Stomach (tissue), 8 donors: ENCODE measurements at regions not wholly inside any gene's neighbourhood (a gene's known extent, or its start where the extent isn't known, plus 50 kb on each side); places are given as distances from the start of the nearest gene placed in this dataset.
"Not testable (repeated sequence)": the region's sequence is repeated elsewhere in the genome, so short reads cannot be mapped to it uniquely, and the experiment has no call there.

Source experiments
- DNase-seq, 2 donors: peaks; one replicate each; pipeline versions ENCODE4 v3.0.0 to v3.0.0-alpha.2; 2013 to 2019
- H3K27ac ChIP-seq, 5 donors: fragments of 200-600 bp in 4 of 5; sonication (generic) in 4 of 5; one replicate each; pipeline ENCODE4 v1.5.1; 2013 to 2019; ENCODE audit warnings: mild to moderate bottlenecking in 1 of 5, moderate library complexity in 1 of 5
- H3K27me3 ChIP-seq, 3 donors: fragments of 200-600 bp; sonication (generic); one replicate each; pipeline ENCODE4 v1.5.1; 2017 to 2019; ENCODE audit warnings: mixed run types in 1 of 3
- H3K36me3 ChIP-seq, 4 donors: fragments of 200-600 bp; sonication (generic); 1 replicate in 3 of 4; 2 replicates in 1 of 4; pipeline ENCODE4 v1.5.1; 2016 to 2019
- H3K4me1 ChIP-seq, 4 donors: fragments of 200-600 bp; sonication (generic); one replicate each; pipeline ENCODE4 v1.5.1; 2016 to 2019
- H3K4me3 ChIP-seq, 4 donors: fragments of 200-600 bp; sonication (generic) in 3 of 4; one replicate each; pipeline ENCODE4 v1.5.1; 2016 to 2019; ENCODE audit warnings: mild to moderate bottlenecking in 1 of 4
- H3K9me3 ChIP-seq, 4 donors: fragments of 200-600 bp; sonication (generic); one replicate each; pipeline ENCODE4 v1.5.1; 2016 to 2019
- CTCF ChIP-seq, 7 experiments: fragments of 450-650 bp in 4 of 7; fragments of 200-600 bp in 3 of 7; sonication (generic) in 3 of 7; IDR thresholded peaks; one replicate each; pipeline ENCODE4 v1.5.1; 2016 to 2019; ENCODE audit warnings: antibody characterized with exemption in 7 of 7, control low read depth in 2 of 7, mild to moderate bottlenecking in 1 of 7
- EP300 ChIP-seq: sonication (generic); formaldehyde crosslinking; IDR thresholded peaks from one replicate; pipeline ENCODE4 v1.6.1; 2017; ENCODE audit warnings: antibody characterized with exemption
- POLR2A ChIP-seq, 4 donors: fragments of 450-650 bp; IDR thresholded peaks; one replicate each; pipeline ENCODE4 v1.6.1; 2016; ENCODE audit warnings: antibody characterized with exemption in 4 of 4, control low read depth in 2 of 4, mild to moderate bottlenecking in 1 of 4, moderate library complexity in 1 of 4
- POLR2AphosphoS5 ChIP-seq, 3 donors: sonication (generic); formaldehyde crosslinking; IDR thresholded peaks; one replicate each; pipeline ENCODE4 v1.6.1; 2016; ENCODE audit warnings: antibody characterized with exemption in 3 of 3
- WGBS, 5 donors: extraction: QIAGEN DNeasy Blood & Tissue Kit in 3 of 5; methylation state at CpG; one replicate each; pipeline versions ENCODE4 v1.1.5 to v1.1.7; 2013 to 2018; 5-methylcytosine and 5-hydroxymethylcytosine counted together
- intact Hi-C: fragments of 100-400 bp; cut with DNase I; formaldehyde crosslinking; loops from one replicate; pipeline ENCODE4 v1.15.1; 2023; ENCODE audit warnings: low total_unique reads
- donor health status: healthy with polysubstance abuse.
- donor health status: Bipolar disorder and iron deficiency.
- donor health status: healthy.

GRCh38 chr21:10430005-10430404 lies 91.4 kb upstream of the TPTE start:
- WGBS, 5 donors: 38 to 65% (median 54%) methylated on average over 1 of the region's 1 CpG
- H3K4me3 ChIP-seq: no peak overlapping the region
- peaks cover 15 to 52% (median 46%) of the 10 kb centered on the region in 4 donors for H3K9me3 ChIP-seq
- intact Hi-C loops: no loop called here
- no peaks in the 10 kb centered on the region for H3K4me1 ChIP-seq
- H3K36me3 ChIP-seq: no peaks in the 10 kb centered on the region
- H3K27me3 ChIP-seq: peaks cover 0 to 7% (median 0%) of the 10 kb centered on the region in 3 donors
- TF ChIP-seq EP300: no peak
- TF ChIP-seq POLR2AphosphoS5 (IDR thresholded peaks at IDR 0.05): no peak
- TF ChIP-seq POLR2A (IDR thresholded peaks at IDR 0.05): no peak
- TF ChIP-seq CTCF (IDR thresholded peaks at IDR 0.05): no peak
- no peak for DNase-seq
- H3K27ac ChIP-seq: no peak overlapping the region

GRCh38 chr21:10431995-10432394 lies 89.4 kb upstream of the TPTE start:
- H3K4me3 ChIP-seq, DNase-seq, H3K27me3 ChIP-seq, H3K4me1 ChIP-seq, H3K27ac ChIP-seq, intact Hi-C loops, H3K36me3 ChIP-seq: not testable (repeated sequence)
- TF ChIP-seq CTCF (IDR thresholded peaks at IDR 0.05): peak in 1 of 7 experiments; percentile 47
- H3K9me3 ChIP-seq: peaks cover 15 to 54% (median 48%) of the 10 kb centered on the region in 4 donors
- 57 to 65% (median 62%) methylated on average over 6 of the region's 6 CpGs for WGBS, 5 donors

GRCh38 chr21:10432456-10432855 lies 88.9 kb upstream of the TPTE start:
- H3K4me1 ChIP-seq, H3K4me3 ChIP-seq, DNase-seq, H3K36me3 ChIP-seq, H3K27me3 ChIP-seq, H3K27ac ChIP-seq, intact Hi-C loops: not testable (repeated sequence)
- peaks cover 15 to 54% (median 48%) of the 10 kb centered on the region in 4 donors for H3K9me3 ChIP-seq

GRCh38 chr21:10437977-10438376 lies 83.4 kb upstream of the TPTE start:
- peaks cover 7 to 60% (median 47%) of the 10 kb centered on the region in 4 donors for H3K9me3 ChIP-seq
- H3K4me3 ChIP-seq, H3K27me3 ChIP-seq, DNase-seq, H3K27ac ChIP-seq, H3K4me1 ChIP-seq, intact Hi-C loops, H3K36me3 ChIP-seq: not testable (repeated sequence)
- 47 to 61% (median 49%) methylated on average over 4 of the region's 4 CpGs for WGBS, 5 donors

- H3K36me3 ChIP-seq, H3K27me3 ChIP-seq, H3K4me1 ChIP-seq, H3K27ac ChIP-seq, DNase-seq, intact Hi-C loops, H3K4me3 ChIP-seq: not testable (repeated sequence)
- WGBS, 5 donors: 80 to 88% (median 87%) methylated on average over 2 of the region's 2 CpGs
- H3K9me3 ChIP-seq: peaks cover 4 to 54% (median 45%) of the 10 kb centered on the region in 4 donors
Observed at GRCh38 chr21:10440639-10441038, 80.7 kb upstream of the TPTE start.

GRCh38 chr21:10442018-10442417 lies 79.4 kb upstream of the TPTE start:
- H3K9me3 ChIP-seq: peaks cover 4 to 44% (median 39%) of the 10 kb centered on the region in 4 donors
- H3K27ac ChIP-seq, H3K4me3 ChIP-seq, H3K27me3 ChIP-seq, DNase-seq, H3K4me1 ChIP-seq, intact Hi-C loops, H3K36me3 ChIP-seq: not testable (repeated sequence)
- WGBS, 5 donors: 62 to 73% (median 69%) methylated on average over 6 of the region's 6 CpGs

GRCh38 chr21:10445685-10446084 lies 75.7 kb upstream of the TPTE start:
- WGBS, 5 donors: 51 to 64% (median 53%) methylated on average over 7 of the region's 7 CpGs
- H3K9me3 ChIP-seq: peaks cover 0 to 50% (median 39%) of the 10 kb centered on the region in 4 donors
- intact Hi-C loops, H3K4me3 ChIP-seq, H3K4me1 ChIP-seq, H3K27me3 ChIP-seq, H3K27ac ChIP-seq, H3K36me3 ChIP-seq, DNase-seq: not testable (repeated sequence)

GRCh38 chr21:10449451-10449850 lies 71.9 kb upstream of the TPTE start:
- intact Hi-C loops, H3K4me3 ChIP-seq: not testable (repeated sequence)

GRCh38 chr21:10451274-10451673 lies 70.1 kb upstream of the TPTE start:
- DNase-seq, intact Hi-C loops, H3K4me3 ChIP-seq, H3K27me3 ChIP-seq, H3K27ac ChIP-seq, H3K36me3 ChIP-seq, H3K4me1 ChIP-seq: not testable (repeated sequence)
- H3K9me3 ChIP-seq: peaks cover 0 to 53% (median 33%) of the 10 kb centered on the region in 4 donors
- 56 to 65% (median 63%) methylated on average over 5 to 6 of the region's 6 CpGs for WGBS, 5 donors

More at GRCh38 chr21:10449451-10449850, 71.9 kb upstream of the TPTE start:
- H3K27ac ChIP-seq, H3K27me3 ChIP-seq, H3K36me3 ChIP-seq, DNase-seq, H3K4me1 ChIP-seq: not testable (repeated sequence)
- 69 to 78% (median 73%) methylated on average over 8 of the region's 8 CpGs for WGBS, 5 donors
- H3K9me3 ChIP-seq: peaks cover 0 to 64% (median 37%) of the 10 kb centered on the region in 4 donors

- DNase-seq, H3K36me3 ChIP-seq, H3K27me3 ChIP-seq, intact Hi-C loops, H3K4me1 ChIP-seq, H3K27ac ChIP-seq, H3K4me3 ChIP-seq: not testable (repeated sequence)
- H3K9me3 ChIP-seq: peaks cover 0 to 31% (median 16%) of the 10 kb centered on the region in 4 donors
- 33 to 48% (median 38%) methylated on average over 2 of the region's 2 CpGs for WGBS, 5 donors
Observed at GRCh38 chr21:10457765-10458164, 63.6 kb upstream of the TPTE start.
